ENCODE measurements at regions not wholly inside any gene's neighbourhood (a gene's known extent, or its start where the extent isn't known, plus 50 kb on each side); places are given as distances from the start of the nearest gene placed in this dataset.

- no peak for DNase-seq (ENCODE audit: low read depth in 2 of 2)
- TF ChIP-seq, protein P1, sequence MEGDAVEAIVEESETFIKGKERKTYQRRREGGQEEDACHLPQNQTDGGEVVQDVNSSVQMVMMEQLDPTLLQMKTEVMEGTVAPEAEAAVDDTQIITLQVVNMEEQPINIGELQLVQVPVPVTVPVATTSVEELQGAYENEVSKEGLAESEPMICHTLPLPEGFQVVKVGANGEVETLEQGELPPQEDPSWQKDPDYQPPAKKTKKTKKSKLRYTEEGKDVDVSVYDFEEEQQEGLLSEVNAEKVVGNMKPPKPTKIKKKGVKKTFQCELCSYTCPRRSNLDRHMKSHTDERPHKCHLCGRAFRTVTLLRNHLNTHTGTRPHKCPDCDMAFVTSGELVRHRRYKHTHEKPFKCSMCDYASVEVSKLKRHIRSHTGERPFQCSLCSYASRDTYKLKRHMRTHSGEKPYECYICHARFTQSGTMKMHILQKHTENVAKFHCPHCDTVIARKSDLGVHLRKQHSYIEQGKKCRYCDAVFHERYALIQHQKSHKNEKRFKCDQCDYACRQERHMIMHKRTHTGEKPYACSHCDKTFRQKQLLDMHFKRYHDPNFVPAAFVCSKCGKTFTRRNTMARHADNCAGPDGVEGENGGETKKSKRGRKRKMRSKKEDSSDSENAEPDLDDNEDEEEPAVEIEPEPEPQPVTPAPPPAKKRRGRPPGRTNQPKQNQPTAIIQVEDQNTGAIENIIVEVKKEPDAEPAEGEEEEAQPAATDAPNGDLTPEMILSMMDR (IDR thresholded peaks at IDR 0.05; ENCODE audit: low read depth, low read length), result no peak
Measured at GRCh38 chr4:159652871-159653270, 550.0 kb downstream of the RAPGEF2 start.

DNA sequence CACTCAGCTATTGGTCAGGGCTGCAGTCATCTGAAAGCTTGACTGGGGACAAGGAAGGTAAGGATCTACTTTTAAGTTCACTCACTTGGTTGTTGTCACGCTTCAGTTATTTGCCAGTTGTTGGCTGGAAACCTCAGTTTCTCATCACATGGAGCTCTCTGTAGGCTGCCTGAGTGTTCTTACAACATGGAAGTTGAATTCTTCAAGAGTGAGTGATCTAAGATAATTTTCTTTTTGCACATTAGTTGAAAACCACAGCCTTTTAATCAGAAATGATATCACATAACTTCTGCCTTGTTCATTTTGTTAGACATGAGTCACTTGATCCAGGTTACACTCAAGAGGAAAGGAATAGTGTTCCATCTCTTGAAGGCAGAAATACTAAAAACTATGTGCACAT, 552.7 kb downstream of the RAPGEF2 start:
- DNase-seq (ENCODE audit: low read depth in 2 of 2), result peak; percentile 2 to 66
- H3K4me3 ChIP-seq (replicated peaks in 1 of 2; ENCODE audit: low read depth in 2 of 2, low read length in 2 of 2), result no peak overlapping the region
- TF ChIP-seq, protein P1 (IDR thresholded peaks at IDR 0.05; ENCODE audit: low read depth, low read length), result no peak

More at GRCh38 chr4:159652871-159653270, 550.0 kb downstream of the RAPGEF2 start:
- H3K4me3 ChIP-seq (replicated peaks in 1 of 2; ENCODE audit: low read depth in 2 of 2, low read length in 2 of 2), result no peak overlapping the region

DNA sequence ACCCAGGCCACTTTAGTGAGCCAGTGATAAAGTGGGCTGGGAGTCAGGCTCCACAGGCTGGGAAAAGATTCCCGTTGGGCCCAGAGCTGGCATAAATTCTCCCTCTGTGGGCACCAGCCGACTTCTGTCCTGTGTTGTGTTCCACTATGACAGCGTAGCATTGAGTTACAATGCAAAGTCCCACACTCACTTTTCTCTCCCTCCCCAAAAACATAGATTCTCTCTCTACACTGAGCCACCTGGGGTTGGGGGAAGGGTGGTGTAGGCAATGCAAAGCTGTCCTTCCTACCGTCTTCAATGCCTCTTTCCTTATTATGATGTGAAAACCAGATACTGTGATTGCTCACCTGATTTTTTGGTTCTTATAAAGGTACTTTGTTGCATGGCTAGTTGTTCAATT, 566.2 kb downstream of the RAPGEF2 start:
- TF ChIP-seq, protein P1 (IDR thresholded peaks at IDR 0.05; ENCODE audit: low read depth, low read length), result no peak
- no peak for DNase-seq (ENCODE audit: low read depth in 2 of 2)
- no peak overlapping the region for H3K4me3 ChIP-seq (replicated peaks in 1 of 2; ENCODE audit: low read depth in 2 of 2, low read length in 2 of 2)

- no peak for DNase-seq (ENCODE audit: low read depth in 2 of 2)
- H3K4me3 ChIP-seq (replicated peaks in 1 of 2; ENCODE audit: low read depth in 2 of 2, low read length in 2 of 2), result no peak overlapping the region
- TF ChIP-seq, protein P1 (IDR thresholded peaks at IDR 0.05; ENCODE audit: low read depth, low read length), result no peak
Measured at GRCh38 chr4:159673221-159673620, 570.3 kb downstream of the RAPGEF2 start.

DNA sequence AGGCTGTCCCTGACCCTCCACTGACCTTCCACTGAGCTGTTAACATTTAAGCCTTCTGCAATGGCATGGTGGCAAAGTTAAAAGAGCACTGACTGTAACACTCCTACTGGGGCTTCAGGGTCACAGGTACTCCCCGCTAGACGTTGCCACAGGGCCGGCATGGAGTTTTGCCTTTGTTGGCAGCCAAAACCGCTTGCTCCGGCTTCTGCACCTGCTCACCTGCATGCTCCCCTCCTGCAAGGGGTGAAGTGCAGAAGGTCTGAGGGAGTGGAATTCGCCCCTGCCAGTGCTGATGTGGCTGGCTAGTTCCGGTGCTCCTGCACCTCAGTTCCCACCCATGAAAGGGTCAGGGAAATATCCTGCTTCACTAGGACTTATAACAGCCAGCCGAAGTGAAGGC, 571.4 kb downstream of the RAPGEF2 start:
- TF ChIP-seq, protein P1 (IDR thresholded peaks at IDR 0.05; ENCODE audit: low read depth, low read length), result no peak
- DNase-seq (ENCODE audit: low read depth in 2 of 2), result no peak

GRCh38 chr4:159677521-159677920, 574.6 kb downstream of the RAPGEF2 start:
- peak in 1 of 2 donors; percentile 64 for DNase-seq (ENCODE audit: low read depth in 2 of 2)
- TF ChIP-seq, protein P1 (IDR thresholded peaks at IDR 0.05; ENCODE audit: low read depth, low read length), result no peak
- H3K4me3 ChIP-seq (replicated peaks in 1 of 2; ENCODE audit: low read depth in 2 of 2, low read length in 2 of 2), result no peak overlapping the region

More for the DNA sequence above, 571.4 kb downstream of the RAPGEF2 start:
- H3K4me3 ChIP-seq (replicated peaks in 1 of 2; ENCODE audit: low read depth in 2 of 2, low read length in 2 of 2), result no peak overlapping the region

GRCh38 chr4:159682996-159683395, 580.1 kb downstream of the RAPGEF2 start:
- TF ChIP-seq, protein P1 (IDR thresholded peaks at IDR 0.05; ENCODE audit: low read depth, low read length), result no peak
- no peak for DNase-seq (ENCODE audit: low read depth in 2 of 2)
- no peak overlapping the region for H3K4me3 ChIP-seq (replicated peaks in 1 of 2; ENCODE audit: low read depth in 2 of 2, low read length in 2 of 2)
